Ovary (tissue), 3 donors: ENCODE measurements at regions not wholly inside any gene's neighbourhood (a gene's known extent, or its start where the extent isn't known, plus 50 kb on each side); places are given as distances from the start of the nearest gene placed in this dataset.

Source experiments
- CTCF ChIP-seq, 3 donors: fragments of 450-650 bp in 2 of 3; fragments of 200-600 bp in 1 of 3; IDR thresholded peaks; one replicate each; pipeline versions ENCODE4 v1.5.1 to v1.8.0; 2016 to 2022; ENCODE audit warnings: antibody characterized with exemption in 3 of 3, mild to moderate bottlenecking in 1 of 3
- EP300 ChIP-seq: sonication (generic); formaldehyde crosslinking; IDR thresholded peaks from one replicate; pipeline ENCODE4 v1.6.1; 2017; ENCODE audit warnings: antibody characterized with exemption
- POLR2A ChIP-seq: fragments of 450-650 bp; IDR thresholded peaks from one replicate; pipeline ENCODE4 v1.6.1; 2017; ENCODE audit warnings: antibody characterized with exemption, mild to moderate bottlenecking, moderate library complexity
- donor health status: DM: no; HTN: no; CAD: no.

GRCh38 chr3:43217206-43217605 is 69.1 kb upstream of the SNRK start:
- TF ChIP-seq EP300: no peak
- TF ChIP-seq CTCF (IDR thresholded peaks at IDR 0.05): no peak
- no peak for TF ChIP-seq POLR2A
